ENCODE measurements at regions not wholly inside any gene's neighbourhood (a gene's known extent, or its start where the extent isn't known, plus 50 kb on each side); places are given as distances from the start of the nearest gene placed in this dataset.

- TF ChIP-seq CTCF (IDR thresholded peaks at IDR 0.05) (no peak), POLR2A (IDR thresholded peaks at IDR 0.05) (no peak)
Observed at GRCh38 chr5:68631884-68632283, 416.3 kb downstream of the PIK3R1 start.
